KMS-11 (cell line): ENCODE measurements at regions not wholly inside any gene's neighbourhood (a gene's known extent, or its start where the extent isn't known, plus 50 kb on each side); places are given as distances from the start of the nearest gene placed in this dataset.

Source experiments
- H2AFZ ChIP-seq: fragments of 200-600 bp; sonication (generic); 2 replicates; pipeline ENCODE4 v1.6.1; 2016; ENCODE audit warnings: antibody characterized with exemption, mixed run types, low read depth
- H3K27ac ChIP-seq: fragments of 200-600 bp; sonication (generic); 2 replicates; pipeline ENCODE4 v1.6.1; 2016; ENCODE audit warnings: mild to moderate bottlenecking, mixed run types
- H3K27me3 ChIP-seq: fragments of 200-600 bp; sonication (generic); 2 replicates; pipeline ENCODE4 v1.6.1; 2017; ENCODE audit warnings: mild to moderate bottlenecking, low read depth, mixed run types, moderate library complexity; ENCODE audit not compliant: insufficient read depth
- H3K36me3 ChIP-seq: fragments of 200-600 bp; sonication (generic); 2 replicates; pipeline ENCODE4 v1.6.1; 2017; ENCODE audit warnings: mild to moderate bottlenecking, mixed run types; ENCODE audit not compliant: insufficient read depth
- H3K4me1 ChIP-seq: fragments of 200-600 bp; sonication (generic); 2 replicates; pipeline ENCODE4 v1.6.1; 2016; ENCODE audit warnings: mild to moderate bottlenecking, low read depth, mixed run types; ENCODE audit not compliant: poor library complexity, severe bottlenecking
- H3K4me2 ChIP-seq: fragments of 200-600 bp; sonication (generic); 2 replicates; pipeline ENCODE4 v1.7.0; 2016; ENCODE audit warnings: mild to moderate bottlenecking, mixed run types
- H3K4me3 ChIP-seq: fragments of 200-600 bp; sonication (generic); IDR thresholded peaks from 2 replicates; pipeline ENCODE4 v1.6.1; 2017; ENCODE audit warnings: low read depth, low read length, mixed read lengths; ENCODE audit not compliant: insufficient read depth
- H3K79me2 ChIP-seq: fragments of 200-600 bp; sonication (generic); 2 replicates; pipeline ENCODE4 v1.6.1; 2016; ENCODE audit warnings: low read depth, mixed run types; ENCODE audit not compliant: insufficient read depth
- H3K9ac ChIP-seq: fragments of 200-600 bp; sonication (generic); 2 replicates; pipeline ENCODE4 v1.6.1; 2016; ENCODE audit warnings: mild to moderate bottlenecking, mixed run types
- H4K20me1 ChIP-seq: fragments of 200-600 bp; sonication (generic); 2 replicates; pipeline ENCODE4 v1.6.1; 2016; ENCODE audit warnings: mild to moderate bottlenecking, mixed run types; ENCODE audit not compliant: insufficient read depth
- CTCF ChIP-seq: fragments of 200-600 bp; sonication (generic); conservative IDR thresholded peaks from 2 replicates; pipeline ENCODE4 v1.6.1; 2017; ENCODE audit warnings: low read depth, mild to moderate bottlenecking, antibody characterized with exemption, low read length, moderate library complexity, mixed read lengths

GRCh38 chr2:122745603-122746002 lies 990.2 kb downstream of the TSN start:
- H3K9ac ChIP-seq, result no peak overlapping the region
- H3K27me3 ChIP-seq, result no peaks in the 10 kb centered on the region
- H3K4me1 ChIP-seq, result no peaks in the 10 kb centered on the region
- H3K4me3 ChIP-seq, result no peak overlapping the region
- TF ChIP-seq CTCF, result no peak
- H2AFZ ChIP-seq, result no peak overlapping the region
- no peak overlapping the region for H3K27ac ChIP-seq
- no peaks in the 10 kb centered on the region for H4K20me1 ChIP-seq
- H3K4me2 ChIP-seq, result no peak overlapping the region
- no peaks in the 10 kb centered on the region for H3K79me2 ChIP-seq
- H3K36me3 ChIP-seq, result no peaks in the 10 kb centered on the region

- Histone ChIP-seq H3K36me3 (no peaks in the 10 kb centered on the region), H3K9ac (no peak overlapping the region), H3K4me2 (no peak overlapping the region), H3K4me3 (no peak overlapping the region), H3K79me2 (no peaks in the 10 kb centered on the region), H4K20me1 (no peaks in the 10 kb centered on the region), H2AFZ (no peak overlapping the region), H3K27ac (no peak overlapping the region), H3K4me1 (no peaks in the 10 kb centered on the region), H3K27me3 (no peaks in the 10 kb centered on the region)
- TF ChIP-seq CTCF, result no peak
These were observed 992.2 kb downstream of the TSN start for GRCh38 chr2:122747670-122748069.

- H3K9ac ChIP-seq, result no peak overlapping the region
- no peaks in the 10 kb centered on the region for H3K79me2 ChIP-seq
- H3K36me3 ChIP-seq, result no peaks in the 10 kb centered on the region
- no peaks in the 10 kb centered on the region for H3K27me3 ChIP-seq
- no peak overlapping the region for H2AFZ ChIP-seq
- no peak overlapping the region for H3K4me2 ChIP-seq
- no peak overlapping the region for H3K4me3 ChIP-seq
- H3K27ac ChIP-seq, result no peak overlapping the region
- H4K20me1 ChIP-seq, result no peaks in the 10 kb centered on the region
- no peaks in the 10 kb centered on the region for H3K4me1 ChIP-seq
- no peak for TF ChIP-seq CTCF
These were observed 993.1 kb downstream of the TSN start for GRCh38 chr2:122748552-122749011.

GRCh38 chr2:122749405-122749804 lies 994.0 kb downstream of the TSN start:
- H3K4me2 ChIP-seq, result no peak overlapping the region
- no peaks in the 10 kb centered on the region for H3K4me1 ChIP-seq

More at GRCh38 chr2:122749405-122749804, 994.0 kb downstream of the TSN start:
- Histone ChIP-seq H3K27ac (no peak overlapping the region), H3K9ac (no peak overlapping the region), H2AFZ (no peak overlapping the region), H3K27me3 (no peaks in the 10 kb centered on the region), H4K20me1 (no peaks in the 10 kb centered on the region), H3K4me3 (no peak overlapping the region), H3K79me2 (no peaks in the 10 kb centered on the region), H3K36me3 (no peaks in the 10 kb centered on the region)
- no peak for TF ChIP-seq CTCF
